IMR-90 (cell line): ENCODE measurements at regions not wholly inside any gene's neighbourhood (a gene's known extent, or its start where the extent isn't known, plus 50 kb on each side); places are given as distances from the start of the nearest gene placed in this dataset.

Experiments used
- CHD1 ChIP-seq: IDR thresholded peaks from 2 replicates; pipeline ENCODE4 v1.6.1; 2012; ENCODE audit warnings: low read depth, low read length, improper control_type of control experiment
- CTCF ChIP-seq: conservative IDR thresholded peaks from 2 replicates; pipeline ENCODE4 v1.5.1; 2012; ENCODE audit warnings: mild to moderate bottlenecking, low read depth, low read length, improper control_type of control experiment
- MAZ ChIP-seq: IDR thresholded peaks from 2 replicates; pipeline ENCODE4 v1.6.1; 2012; ENCODE audit warnings: low read depth, mild to moderate bottlenecking, low read length, improper control_type of control experiment, moderate library complexity, borderline replicate concordance
- POLR2A ChIP-seq: IDR thresholded peaks from 2 replicates; pipeline ENCODE4 v1.6.1; 2012; ENCODE audit warnings: mild to moderate bottlenecking, low read depth, low read length
- RAD21 ChIP-seq: IDR thresholded peaks from 2 replicates; pipeline ENCODE4 v1.6.1; 2012; ENCODE audit warnings: low read length, improper control_type of control experiment
- USF2 ChIP-seq: fragments of 150-350 bp; IDR thresholded peaks from 2 replicates; pipeline ENCODE4 v1.6.1; 2017; ENCODE audit warnings: mild to moderate bottlenecking, antibody characterized with exemption, low read length, low read depth

- TF ChIP-seq MAZ: no peak
- TF ChIP-seq POLR2A: no peak
- TF ChIP-seq CTCF: no peak
- TF ChIP-seq CHD1: no peak
- no peak for TF ChIP-seq USF2
- TF ChIP-seq RAD21: no peak
These were observed 184.1 kb downstream of the ACKR3 start for GRCh38 chr2:236753606-236754270.
